ENCODE measurements at regions not wholly inside any gene's neighbourhood (a gene's known extent, or its start where the extent isn't known, plus 50 kb on each side); places are given as distances from the start of the nearest gene placed in this dataset.
A peak's percentile ranks its signal among the peaks of the same experiment; 100 is the strongest.
"Not testable (repeated sequence)": the region's sequence is repeated elsewhere in the genome, so short reads cannot be mapped to it uniquely, and the experiment has no call there.

GRCh38 chr20:57971583-57971982, 256.9 kb downstream of the ANKRD60 start:
- not testable (repeated sequence) for DNase-seq (ENCODE audit: low spot score)

GRCh38 chr20:57970856-57971255, 257.6 kb downstream of the ANKRD60 start:
- no peak for DNase-seq (ENCODE audit: low spot score)

GRCh38 chr20:57970116-57970515, 258.3 kb downstream of the ANKRD60 start:
- no peak for DNase-seq (ENCODE audit: low spot score)

- no peak for DNase-seq (ENCODE audit: low spot score)
Measured at GRCh38 chr20:57968120-57968519, 258.3 kb upstream of the PMEPA1 start.

GRCh38 chr20:57967364-57967763, 257.5 kb upstream of the PMEPA1 start:
- no peak for DNase-seq (ENCODE audit: low spot score)

GRCh38 chr20:57966620-57967019, 256.8 kb upstream of the PMEPA1 start:
- DNase-seq (ENCODE audit: low spot score) = no peak

GRCh38 chr20:57965441-57965840, 255.6 kb upstream of the PMEPA1 start:
- no peak for DNase-seq (ENCODE audit: low spot score)

- DNase-seq (ENCODE audit: low spot score) = peak; percentile 73
Measured at GRCh38 chr20:57964011-57964862, 254.4 kb upstream of the PMEPA1 start.

DNA sequence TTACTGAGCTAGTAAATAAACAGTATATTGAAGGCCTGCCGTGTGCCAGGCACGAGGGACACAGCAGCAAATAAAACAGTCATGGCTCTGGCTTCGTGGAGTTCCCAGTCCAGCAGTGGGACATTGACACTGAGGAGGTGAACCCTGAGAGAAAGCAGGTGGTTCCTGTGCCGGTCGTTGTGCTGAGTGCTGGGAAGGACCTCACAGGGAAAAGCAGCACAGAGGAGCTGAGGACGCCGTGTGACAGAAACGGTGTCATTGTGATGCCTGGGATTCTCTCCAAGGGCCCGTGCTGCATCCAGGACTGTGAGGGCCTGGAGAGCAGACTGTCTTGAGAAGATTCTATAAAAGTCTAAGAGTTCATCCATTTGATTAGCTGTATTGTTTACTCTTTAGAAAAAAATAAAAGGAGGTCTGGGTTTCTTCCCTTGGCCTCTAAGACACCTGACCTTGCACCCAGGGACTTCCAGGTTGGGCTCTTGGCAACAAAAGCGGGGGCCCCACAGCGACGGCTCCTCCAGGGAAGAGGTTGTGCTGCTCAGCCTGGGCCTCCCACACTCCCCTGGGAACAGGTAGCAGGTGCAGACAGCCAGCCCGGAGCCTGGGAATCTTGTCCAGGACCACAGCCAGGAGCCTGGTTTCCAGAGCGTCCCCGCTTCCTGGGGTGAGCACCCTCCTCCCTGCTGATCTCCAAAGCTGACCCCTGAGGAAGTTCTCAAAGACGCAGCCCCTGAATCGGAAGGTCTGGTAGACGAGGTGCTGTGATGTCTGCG, 251.2 kb upstream of the PMEPA1 start:
- DNase-seq (ENCODE audit: low spot score) = no peak

DNA sequence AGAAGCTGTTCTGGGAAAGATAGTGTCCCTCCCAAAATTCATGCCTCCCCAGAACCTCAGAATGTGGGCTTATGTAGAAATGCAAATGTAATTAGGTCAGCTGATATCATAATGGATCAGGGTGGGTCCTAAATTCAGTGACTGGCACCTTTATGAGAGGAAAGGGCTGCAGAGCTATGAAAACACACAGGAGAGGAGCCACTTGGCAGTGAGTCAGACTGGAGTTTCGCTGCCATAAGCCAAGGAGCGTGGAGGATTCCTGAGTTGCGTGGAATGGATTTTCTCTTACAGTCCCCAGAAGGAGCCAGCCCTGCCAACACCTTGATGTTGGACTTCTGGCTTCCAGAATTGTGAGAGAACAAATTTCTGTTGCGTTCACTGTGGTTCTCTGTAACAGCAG, 249.8 kb upstream of the PMEPA1 start:
- DNase-seq (ENCODE audit: low spot score) = no peak

GRCh38 chr20:57959018-57959417, 249.2 kb upstream of the PMEPA1 start:
- peak; percentile 33 for DNase-seq (ENCODE audit: low spot score)

- no peak for DNase-seq (ENCODE audit: low spot score)
Measured at GRCh38 chr20:57958050-57958420, 248.2 kb upstream of the PMEPA1 start.

DNA sequence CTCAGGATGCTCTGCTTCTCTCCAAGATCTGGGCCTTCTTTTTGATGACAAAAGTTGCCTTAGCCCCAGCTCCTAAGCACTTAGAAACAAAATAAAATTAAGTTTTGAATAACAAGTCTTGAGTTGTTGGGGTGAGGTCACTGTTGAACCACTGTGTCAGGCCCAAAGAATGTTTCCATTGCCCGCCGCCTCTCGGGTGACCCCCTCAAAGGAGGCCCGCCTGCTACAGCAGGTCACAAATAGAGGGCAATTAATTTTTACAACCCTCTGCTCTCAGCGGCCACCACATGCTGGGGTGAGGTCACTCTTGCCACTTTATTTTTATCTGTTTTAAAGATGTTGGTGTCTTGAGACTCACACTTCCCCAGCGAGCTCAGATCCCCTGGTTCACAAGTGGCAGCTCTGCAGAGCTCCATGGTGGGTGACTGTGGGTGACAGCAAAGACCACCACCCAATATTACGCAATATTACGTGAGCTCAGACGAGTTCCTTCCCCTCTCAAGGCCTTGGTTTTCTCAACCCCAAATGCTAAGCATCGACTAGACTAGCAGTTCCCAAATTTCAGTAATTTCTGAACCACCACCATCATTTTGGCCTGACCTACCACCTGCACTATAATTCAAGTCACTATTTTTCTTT, 247.7 kb upstream of the PMEPA1 start:
- peak; percentile 92 for DNase-seq (ENCODE audit: low spot score)

DNA sequence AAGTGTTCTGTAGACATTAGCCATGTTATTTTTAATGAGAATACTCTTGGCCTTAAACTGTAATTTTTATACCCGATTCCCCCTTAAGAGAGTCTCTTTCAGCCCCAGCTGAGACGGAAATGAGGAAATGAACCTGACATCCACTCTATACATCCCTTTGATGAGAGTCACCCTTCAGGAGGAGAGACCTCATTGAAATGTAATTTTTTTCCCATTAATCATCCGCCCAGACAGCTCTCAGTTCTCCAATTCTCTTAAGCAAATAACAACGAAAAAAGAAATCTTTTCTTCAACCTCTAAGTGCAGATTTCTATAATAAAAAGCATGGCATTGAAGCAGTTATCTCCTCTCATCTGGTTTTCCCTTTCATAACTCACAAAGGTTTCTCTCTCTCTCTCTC, 243.8 kb upstream of the PMEPA1 start:
- no peak for DNase-seq (ENCODE audit: low spot score)

GRCh38 chr20:57952136-57952535, 242.3 kb upstream of the PMEPA1 start:
- DNase-seq (ENCODE audit: low spot score) = no peak

DNA sequence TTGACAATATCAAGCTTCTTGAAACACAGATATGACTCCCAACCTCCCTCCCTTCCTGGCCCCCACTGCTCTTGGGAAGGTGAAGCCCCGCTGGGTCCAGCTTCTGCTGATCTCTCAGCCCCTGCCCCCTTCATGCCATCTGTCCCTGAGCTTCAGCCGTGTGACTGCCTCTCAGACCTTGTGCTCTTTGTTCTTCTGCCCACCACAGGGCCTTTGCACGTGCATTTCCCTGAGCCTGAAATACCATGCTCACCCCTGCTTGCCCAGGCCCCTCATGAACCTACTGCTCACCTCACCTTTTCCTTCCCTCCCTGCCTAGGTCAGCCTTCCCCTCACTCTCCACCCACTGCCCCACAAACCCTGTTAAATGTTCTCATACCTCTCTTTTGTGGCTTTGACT, 241.7 kb upstream of the PMEPA1 start:
- no peak for DNase-seq (ENCODE audit: low spot score)

DNA sequence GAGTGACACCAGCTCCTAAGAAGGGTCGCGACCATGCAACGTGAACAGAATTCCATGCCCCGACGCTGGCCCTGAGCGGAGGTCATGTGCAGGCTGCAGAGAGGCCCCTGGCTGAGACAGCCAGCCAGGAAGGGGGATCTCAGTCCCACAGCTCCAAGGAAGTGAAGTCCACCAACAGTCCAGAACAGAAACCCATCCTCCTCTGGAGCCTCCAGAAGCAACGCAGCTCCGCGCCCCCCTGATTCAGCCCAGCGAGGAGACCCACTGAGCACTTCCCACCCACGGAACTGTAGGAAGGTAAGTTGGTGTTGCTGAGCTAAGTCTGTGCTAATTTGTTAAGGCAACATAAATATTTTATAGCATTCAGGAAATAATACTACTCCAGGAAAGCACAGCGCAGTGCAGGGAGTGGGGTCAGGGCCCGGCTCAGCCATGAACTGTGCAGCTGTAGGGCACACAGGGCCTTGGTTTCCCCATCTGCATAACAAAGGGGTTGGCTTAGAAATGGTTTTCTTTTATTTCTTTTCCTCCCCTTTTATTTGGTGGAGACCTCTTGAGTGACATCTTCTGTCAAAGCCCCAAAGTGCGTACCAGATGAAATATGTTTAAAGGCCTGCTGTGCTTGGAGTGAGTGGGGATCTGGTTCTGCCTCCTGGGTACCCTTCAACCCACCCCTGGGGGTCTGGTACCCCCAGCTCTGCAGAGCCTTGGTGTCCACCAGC, 241.1 kb upstream of the PMEPA1 start:
- no peak for DNase-seq (ENCODE audit: low spot score)

DNA sequence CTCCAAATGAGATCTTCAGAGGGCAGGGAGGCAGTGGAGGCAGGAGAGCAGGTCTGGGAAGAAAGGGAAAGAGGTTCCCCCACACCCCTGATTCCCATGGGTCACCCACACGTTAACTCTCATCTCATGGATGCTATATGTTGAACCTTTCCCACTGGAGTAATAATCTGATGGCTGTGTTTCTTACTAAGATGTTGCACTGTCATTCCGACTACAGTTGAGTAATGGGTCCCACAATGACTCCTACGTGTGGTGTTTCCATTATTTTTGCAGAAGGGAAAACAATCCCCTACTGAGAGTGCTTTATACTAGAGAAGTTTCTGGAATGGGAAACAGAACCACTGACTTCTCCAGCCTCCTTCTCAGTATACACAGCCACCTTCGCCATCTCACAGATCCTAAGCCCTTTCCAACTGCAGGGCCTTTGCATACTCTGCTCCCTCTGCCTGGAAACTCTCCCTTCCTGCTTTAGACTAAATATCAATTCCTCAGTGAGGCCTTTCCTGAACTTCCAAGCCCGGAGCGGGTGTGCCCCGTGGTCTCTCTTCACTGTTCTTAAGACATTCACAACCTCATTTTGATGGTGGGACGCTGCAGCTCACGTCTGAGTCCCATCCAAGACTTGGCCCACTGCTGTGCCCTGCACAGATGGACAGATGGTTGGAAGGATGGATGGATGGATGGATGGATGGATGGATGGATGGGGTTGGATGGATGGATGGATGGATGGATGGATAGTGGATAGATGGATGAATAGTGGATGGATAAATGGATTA, 238.6 kb upstream of the PMEPA1 start:
- DNase-seq (ENCODE audit: low spot score) = peak; percentile 29

GRCh38 chr20:57947421-57948179, 237.8 kb upstream of the PMEPA1 start:
- peak; percentile 86 for DNase-seq (ENCODE audit: low spot score)

- DNase-seq (ENCODE audit: low spot score) = no peak
Measured at GRCh38 chr20:57946559-57947315, 236.9 kb upstream of the PMEPA1 start.
